Endothelial cell (in vitro differentiated cells): ENCODE measurements at regions not wholly inside any gene's neighbourhood (a gene's known extent, or its start where the extent isn't known, plus 50 kb on each side); places are given as distances from the start of the nearest gene placed in this dataset.

ENCODE experiments used
- DNase-seq: peaks from one replicate; pipeline ENCODE4 v3.0.0; 2021; ENCODE audit warnings: low spot score
- H3K27ac Mint-ChIP-seq: one replicate; pipeline ENCODE4 v1.8.0; 2021; ENCODE audit warnings: mixed read lengths, inconsistent platforms; ENCODE audit not compliant: unreplicated experiment
- H3K27me3 Mint-ChIP-seq: one replicate; pipeline ENCODE4 v1.8.0; 2021; ENCODE audit warnings: mild to moderate bottlenecking, moderate library complexity, mixed read lengths, inconsistent platforms; ENCODE audit not compliant: unreplicated experiment
- H3K36me3 Mint-ChIP-seq: one replicate; pipeline ENCODE4 v1.8.0; 2021; ENCODE audit warnings: mild to moderate bottlenecking, low read depth, mixed read lengths, inconsistent platforms; ENCODE audit not compliant: unreplicated experiment
- H3K4me1 Mint-ChIP-seq: one replicate; pipeline ENCODE4 v1.8.0; 2021; ENCODE audit warnings: mild to moderate bottlenecking, mixed read lengths, inconsistent platforms; ENCODE audit not compliant: unreplicated experiment
- H3K4me3 Mint-ChIP-seq: one replicate; pipeline ENCODE4 v1.8.0; 2021; ENCODE audit warnings: mild to moderate bottlenecking, mixed read lengths, inconsistent platforms; ENCODE audit not compliant: unreplicated experiment
- H3K9me3 Mint-ChIP-seq: one replicate; pipeline ENCODE4 v1.8.0; 2021; ENCODE audit warnings: mixed read lengths, inconsistent platforms; ENCODE audit not compliant: unreplicated experiment
- CTCF ChIP-seq: fragments of 200-600 bp; sonication (generic); IDR thresholded peaks from one replicate; pipeline ENCODE4 v1.5.0; 2021; ENCODE audit warnings: antibody characterized with exemption; ENCODE audit not compliant: unreplicated experiment

GRCh38 chr1:79524126-79524525, 517.6 kb upstream of the ADGRL4 start:
- Mint-ChIP-seq H3K27ac (no peak overlapping the region), H3K27me3 (no peaks in the 10 kb centered on the region), H3K9me3 (no peaks in the 10 kb centered on the region), H3K4me3 (no peak overlapping the region), H3K36me3 (no peaks in the 10 kb centered on the region), H3K4me1 (no peaks in the 10 kb centered on the region)
- DNase-seq: no peak
- no peak for TF ChIP-seq CTCF

- no peak for DNase-seq
- H3K9me3 Mint-ChIP-seq: no peaks in the 10 kb centered on the region
- TF ChIP-seq CTCF: no peak
Observed at GRCh38 chr1:79519084-79519760, 512.7 kb upstream of the ADGRL4 start.

GRCh38 chr1:79517470-79518224, 511.1 kb upstream of the ADGRL4 start:
- H3K9me3 Mint-ChIP-seq: no peaks in the 10 kb centered on the region
- H3K4me3 Mint-ChIP-seq: no peak overlapping the region
- H3K27ac Mint-ChIP-seq: no peak overlapping the region
- no peaks in the 10 kb centered on the region for H3K36me3 Mint-ChIP-seq
- H3K27me3 Mint-ChIP-seq: no peaks in the 10 kb centered on the region
- no peak for TF ChIP-seq CTCF
- H3K4me1 Mint-ChIP-seq: no peaks in the 10 kb centered on the region
- DNase-seq: no peak

More at GRCh38 chr1:79519084-79519760, 512.7 kb upstream of the ADGRL4 start:
- no peak overlapping the region for H3K4me3 Mint-ChIP-seq
- no peaks in the 10 kb centered on the region for H3K4me1 Mint-ChIP-seq
- no peaks in the 10 kb centered on the region for H3K27me3 Mint-ChIP-seq
- no peak overlapping the region for H3K27ac Mint-ChIP-seq
- H3K36me3 Mint-ChIP-seq: no peaks in the 10 kb centered on the region

GRCh38 chr1:79507770-79508169, 501.2 kb upstream of the ADGRL4 start:
- no peaks in the 10 kb centered on the region for H3K9me3 Mint-ChIP-seq
- H3K36me3 Mint-ChIP-seq: no peaks in the 10 kb centered on the region
- H3K4me1 Mint-ChIP-seq: no peaks in the 10 kb centered on the region
- DNase-seq: no peak
- no peaks in the 10 kb centered on the region for H3K27me3 Mint-ChIP-seq
- no peak for TF ChIP-seq CTCF
- H3K4me3 Mint-ChIP-seq: no peak overlapping the region
- H3K27ac Mint-ChIP-seq: no peak overlapping the region

- H3K27me3 Mint-ChIP-seq: no peaks in the 10 kb centered on the region
- no peaks in the 10 kb centered on the region for H3K36me3 Mint-ChIP-seq
- TF ChIP-seq CTCF: no peak
- no peak overlapping the region for H3K27ac Mint-ChIP-seq
- no peaks in the 10 kb centered on the region for H3K4me1 Mint-ChIP-seq
- H3K9me3 Mint-ChIP-seq: no peaks in the 10 kb centered on the region
- H3K4me3 Mint-ChIP-seq: no peak overlapping the region
- no peak for DNase-seq
Observed at GRCh38 chr1:79501153-79501552, 494.6 kb upstream of the ADGRL4 start.
